ENCODE measurements at regions not wholly inside any gene's neighbourhood (a gene's known extent, or its start where the extent isn't known, plus 50 kb on each side); places are given as distances from the start of the nearest gene placed in this dataset.

- TF ChIP-seq, protein P1, sequence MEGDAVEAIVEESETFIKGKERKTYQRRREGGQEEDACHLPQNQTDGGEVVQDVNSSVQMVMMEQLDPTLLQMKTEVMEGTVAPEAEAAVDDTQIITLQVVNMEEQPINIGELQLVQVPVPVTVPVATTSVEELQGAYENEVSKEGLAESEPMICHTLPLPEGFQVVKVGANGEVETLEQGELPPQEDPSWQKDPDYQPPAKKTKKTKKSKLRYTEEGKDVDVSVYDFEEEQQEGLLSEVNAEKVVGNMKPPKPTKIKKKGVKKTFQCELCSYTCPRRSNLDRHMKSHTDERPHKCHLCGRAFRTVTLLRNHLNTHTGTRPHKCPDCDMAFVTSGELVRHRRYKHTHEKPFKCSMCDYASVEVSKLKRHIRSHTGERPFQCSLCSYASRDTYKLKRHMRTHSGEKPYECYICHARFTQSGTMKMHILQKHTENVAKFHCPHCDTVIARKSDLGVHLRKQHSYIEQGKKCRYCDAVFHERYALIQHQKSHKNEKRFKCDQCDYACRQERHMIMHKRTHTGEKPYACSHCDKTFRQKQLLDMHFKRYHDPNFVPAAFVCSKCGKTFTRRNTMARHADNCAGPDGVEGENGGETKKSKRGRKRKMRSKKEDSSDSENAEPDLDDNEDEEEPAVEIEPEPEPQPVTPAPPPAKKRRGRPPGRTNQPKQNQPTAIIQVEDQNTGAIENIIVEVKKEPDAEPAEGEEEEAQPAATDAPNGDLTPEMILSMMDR (IDR thresholded peaks at IDR 0.05) = no peak
- no peak for TF ChIP-seq ZFX (IDR thresholded peaks at IDR 0.05; ENCODE audit: borderline replicate concordance)
Observed at GRCh38 chr3:190973771-190974170, 111.3 kb upstream of the GMNC start.
